ENCODE measurements at regions not wholly inside any gene's neighbourhood (a gene's known extent, or its start where the extent isn't known, plus 50 kb on each side); places are given as distances from the start of the nearest gene placed in this dataset.

DNA sequence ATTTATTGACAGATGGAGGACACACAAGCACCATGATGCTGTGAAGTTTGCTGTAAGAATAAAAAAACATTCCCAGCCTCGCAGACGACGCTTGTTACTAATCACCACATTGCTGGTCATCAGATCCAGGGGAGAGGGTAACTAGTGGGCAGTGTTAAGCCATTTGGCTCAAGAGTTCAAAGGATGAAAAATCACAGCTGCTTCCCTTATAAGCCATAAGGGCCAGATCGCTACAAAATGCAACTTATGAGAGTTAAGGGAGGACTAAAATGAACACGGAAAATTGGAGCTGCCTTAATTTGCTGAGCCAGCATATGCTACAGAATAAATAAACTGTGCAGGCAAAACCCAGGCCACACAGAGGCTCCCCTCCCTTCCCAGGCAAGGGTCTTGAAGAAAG, 522.6 kb downstream of the TDRD15 start:
- no peak for FAIRE-seq

DNA sequence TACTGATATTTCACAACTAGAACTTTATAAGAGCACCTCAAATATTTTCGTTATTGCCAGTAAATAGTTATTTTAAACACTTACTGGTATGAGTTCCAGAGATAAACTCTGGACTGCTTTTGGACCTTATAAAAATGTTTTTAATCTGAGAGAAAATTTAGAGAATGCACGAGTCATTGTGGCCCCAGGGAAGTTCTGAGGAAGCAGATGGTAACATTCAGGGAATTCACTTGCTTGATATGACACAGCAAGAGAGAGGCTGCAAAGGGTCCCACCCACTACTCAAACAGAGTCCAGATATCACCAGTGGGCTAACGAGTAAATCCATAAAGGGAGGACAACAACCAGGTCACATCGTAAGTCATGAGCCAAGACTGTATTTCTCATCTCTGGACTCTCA, 526.8 kb downstream of the TDRD15 start:
- no peak for FAIRE-seq

DNA sequence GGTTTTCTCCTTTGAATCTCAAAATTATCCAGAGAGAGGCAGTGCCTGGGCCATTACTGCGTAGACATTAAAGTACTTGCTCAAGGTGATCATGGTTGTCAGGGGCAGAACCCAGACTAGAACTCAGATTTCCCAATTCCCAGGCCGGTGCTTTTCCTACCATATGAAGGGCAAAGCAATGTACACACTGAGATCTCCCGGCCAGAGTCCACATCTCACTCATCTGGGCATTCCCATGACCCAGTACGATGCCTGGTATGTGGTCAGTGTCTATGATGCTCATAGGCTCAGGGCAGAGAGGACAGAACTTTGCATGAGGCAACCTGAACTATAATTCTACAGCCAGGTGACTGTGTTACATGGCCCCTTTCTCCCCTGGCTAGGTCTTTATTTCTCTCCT, 531.4 kb downstream of the TDRD15 start:
- FAIRE-seq: no peak

DNA sequence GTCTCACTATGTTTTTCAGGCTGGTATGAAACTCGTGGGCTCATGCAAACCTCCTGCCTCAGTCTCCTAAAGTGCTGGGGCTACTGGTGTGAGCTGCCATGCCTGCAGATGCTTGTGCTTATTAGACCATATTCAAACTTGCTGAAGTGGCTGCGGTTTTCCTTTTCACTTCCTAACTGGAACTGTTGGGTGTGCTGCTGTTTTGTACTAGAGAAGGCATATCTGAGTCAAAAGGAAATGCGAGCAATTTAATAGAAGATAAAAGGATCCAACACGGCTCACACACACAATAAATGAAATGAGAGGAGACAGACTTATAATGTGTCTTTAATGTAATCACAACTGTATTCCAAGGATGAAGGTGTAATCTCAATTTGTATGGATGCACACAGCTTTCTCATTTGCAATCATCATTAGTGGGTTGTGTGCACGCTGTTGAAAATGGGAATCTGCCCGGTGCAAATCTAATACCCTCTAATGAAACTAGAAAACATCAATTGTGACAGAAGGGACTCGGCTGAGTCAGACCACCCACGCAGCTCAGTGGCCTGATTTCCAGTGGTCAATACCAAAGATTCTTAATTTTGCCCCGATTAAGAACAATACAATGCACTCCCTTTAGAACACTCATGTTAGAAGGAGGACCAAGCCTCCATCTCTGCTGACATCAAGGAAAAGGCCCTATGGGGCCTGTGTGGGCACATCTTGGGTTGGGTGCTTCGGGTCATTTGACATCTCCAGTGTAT, 532.7 kb downstream of the TDRD15 start:
- FAIRE-seq: no peak

DNA sequence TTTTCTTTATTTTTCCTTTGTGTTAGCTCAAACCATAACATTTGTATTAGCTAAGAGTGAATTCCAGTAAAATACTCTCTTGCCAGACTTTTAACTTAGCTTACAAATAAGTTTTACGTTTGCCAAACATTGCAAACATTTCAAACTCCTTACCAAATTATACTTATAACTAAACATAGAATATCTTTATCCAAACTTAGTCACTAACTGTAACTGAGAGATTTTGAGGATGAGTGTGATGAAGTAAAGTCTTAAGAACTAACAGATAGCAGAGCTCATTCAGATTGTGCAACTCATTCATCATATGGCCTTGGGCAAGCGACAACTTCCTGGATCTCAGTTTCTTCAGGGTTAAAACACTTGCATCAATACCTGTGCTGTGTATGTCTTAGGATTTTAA, 533.7 kb downstream of the TDRD15 start:
- FAIRE-seq: no peak

DNA sequence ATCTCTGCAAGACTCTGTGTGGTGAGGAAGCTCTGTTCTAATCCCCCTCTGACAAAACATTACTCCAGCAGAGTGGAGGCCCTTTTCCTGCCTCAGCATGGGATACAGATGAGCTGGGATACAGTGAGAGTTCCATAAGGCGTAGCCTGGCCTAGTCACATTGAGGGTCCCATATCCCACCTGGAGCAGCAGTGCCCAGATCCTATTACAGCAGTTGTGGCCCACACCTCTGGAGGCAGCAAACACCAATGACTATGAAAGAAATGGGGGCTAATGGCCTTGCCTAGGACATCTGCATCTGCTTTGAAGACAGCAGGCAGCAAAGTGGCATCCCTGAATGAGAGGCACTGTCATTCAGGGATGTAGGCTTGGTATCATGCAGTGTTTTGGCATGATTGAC, 534.5 kb downstream of the TDRD15 start:
- no peak for FAIRE-seq

DNA sequence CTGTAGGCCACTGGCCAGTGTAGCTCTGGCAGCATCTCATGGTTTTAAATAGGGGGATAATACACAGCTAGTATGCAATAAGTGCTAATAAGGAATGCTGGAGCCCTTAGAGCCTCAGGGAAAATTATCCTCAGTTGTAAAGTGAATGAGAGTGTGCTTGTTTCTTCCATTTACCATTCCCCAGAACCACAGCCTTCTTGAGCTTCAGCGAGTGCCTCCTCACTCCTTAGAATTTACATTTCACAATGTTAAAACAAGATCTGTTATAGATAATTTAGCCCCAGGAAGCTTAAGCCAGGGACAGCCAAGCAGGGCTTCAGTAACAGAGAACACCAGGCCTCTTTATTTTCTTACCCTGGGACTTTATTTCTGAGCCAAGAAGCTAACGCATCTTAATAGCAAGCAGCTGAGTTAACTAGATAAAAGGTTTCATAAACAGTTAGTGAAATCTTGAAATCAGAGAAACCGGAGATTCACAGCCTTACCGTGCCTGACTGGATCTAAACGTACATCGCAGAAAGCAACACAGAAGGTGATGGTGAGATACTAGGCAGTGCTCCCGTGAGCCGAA, 535.2 kb downstream of the TDRD15 start:
- FAIRE-seq: no peak

DNA sequence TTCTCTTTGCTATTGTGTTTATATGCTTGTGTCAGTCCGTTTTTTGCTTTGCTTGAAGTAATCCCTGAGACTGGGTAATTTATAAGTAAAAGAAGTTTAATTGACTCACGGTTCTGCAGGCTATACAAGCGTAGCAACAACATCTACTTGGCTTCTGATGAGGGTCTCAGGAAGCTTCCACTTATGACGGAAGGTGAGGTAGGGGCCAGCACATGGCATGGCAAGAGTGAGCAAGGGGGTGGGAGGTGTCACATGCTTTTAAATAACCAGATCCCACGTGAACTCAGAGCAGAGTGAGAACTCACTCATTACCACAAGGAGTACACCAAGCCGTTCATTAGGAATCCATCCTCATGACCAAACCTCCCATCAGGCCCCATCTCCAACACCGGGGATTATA, 540.3 kb downstream of the TDRD15 start:
- no peak for FAIRE-seq

DNA sequence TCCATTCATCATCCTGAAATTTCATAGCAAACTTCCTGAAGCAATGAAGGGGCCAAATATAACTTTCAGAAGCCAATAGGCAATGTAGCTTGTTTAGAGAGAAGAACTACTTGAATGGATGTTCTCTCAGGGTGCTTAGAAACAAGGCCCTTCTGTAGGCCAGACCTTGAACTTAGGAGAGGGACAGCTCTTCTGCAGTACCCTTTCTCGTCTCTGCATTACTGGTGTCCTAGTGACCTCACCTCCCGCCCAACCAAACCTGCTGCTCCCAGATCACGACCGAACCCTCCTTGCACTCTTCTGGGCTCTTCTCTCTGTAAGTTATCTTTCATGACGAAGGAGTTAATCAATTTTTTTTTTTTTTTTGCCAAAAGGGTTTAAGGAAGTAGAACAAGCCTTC, 543.9 kb downstream of the TDRD15 start:
- no peak for FAIRE-seq

DNA sequence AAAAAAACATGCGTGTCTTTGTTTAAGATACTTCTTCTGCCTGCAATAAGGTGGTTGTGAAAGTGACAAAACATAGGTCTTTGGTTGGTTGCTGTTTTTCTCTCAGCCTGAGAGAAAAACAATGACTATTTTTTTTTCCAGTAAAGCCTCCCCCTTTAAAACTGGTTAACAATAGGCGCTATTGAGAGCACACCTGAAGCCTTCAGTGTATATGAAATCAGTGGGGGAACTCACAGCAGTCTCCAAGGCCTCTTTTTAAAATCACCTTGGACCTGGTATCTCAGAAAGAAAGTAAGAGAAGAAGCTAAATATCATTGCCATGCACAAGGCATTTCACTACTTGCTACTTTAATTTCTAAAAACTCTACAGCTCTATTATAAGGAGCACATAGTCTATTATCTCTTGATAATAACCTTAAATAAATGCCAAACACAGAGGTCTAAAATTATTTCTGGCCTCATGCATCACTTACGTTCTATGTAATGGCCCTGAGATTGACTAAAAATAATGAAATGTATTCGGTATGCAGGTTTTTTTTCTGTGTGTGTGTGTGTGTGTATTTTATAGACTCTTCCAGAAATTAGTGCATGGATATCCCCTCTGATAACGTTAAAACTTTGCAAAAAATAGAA, 544.4 kb downstream of the TDRD15 start:
- no peak for FAIRE-seq

DNA sequence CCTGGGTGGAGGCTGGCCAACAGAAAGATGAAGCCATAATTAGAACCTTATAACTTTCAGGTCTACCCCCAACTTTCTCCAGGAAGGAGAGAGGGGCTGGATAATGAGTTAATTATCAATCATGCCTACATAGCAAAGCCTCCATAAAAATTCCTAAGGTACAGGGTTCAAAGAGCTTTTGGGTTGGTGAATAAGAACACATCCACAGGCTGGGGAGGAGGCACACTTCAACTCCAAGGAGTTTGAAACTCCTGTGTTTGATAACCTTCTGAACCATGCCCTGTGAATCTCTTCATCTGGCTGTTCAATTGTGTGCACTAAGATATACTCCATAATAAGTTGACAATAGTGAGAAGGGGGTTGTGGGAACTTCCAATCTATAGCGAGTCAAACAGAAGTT, 552.3 kb downstream of the TDRD15 start:
- no peak for FAIRE-seq

DNA sequence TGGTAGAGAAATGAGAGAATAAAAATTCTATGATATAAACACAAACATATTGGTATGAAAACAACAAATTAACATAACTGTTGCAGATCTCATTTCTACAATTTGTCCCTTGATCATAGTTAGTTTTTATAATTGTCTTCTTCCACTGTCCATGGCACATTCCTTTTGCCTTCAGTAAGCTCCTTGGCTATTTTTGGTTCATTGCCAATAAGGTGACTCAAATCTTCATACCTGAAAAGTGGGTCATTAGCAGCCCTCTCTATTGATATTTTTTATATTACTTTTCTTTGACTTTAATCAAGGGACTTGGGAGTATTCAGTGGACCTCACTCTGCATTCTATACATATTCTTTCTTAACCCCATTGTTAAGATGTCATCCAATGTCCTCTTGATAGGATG, 552.9 kb downstream of the TDRD15 start:
- no peak for FAIRE-seq

DNA sequence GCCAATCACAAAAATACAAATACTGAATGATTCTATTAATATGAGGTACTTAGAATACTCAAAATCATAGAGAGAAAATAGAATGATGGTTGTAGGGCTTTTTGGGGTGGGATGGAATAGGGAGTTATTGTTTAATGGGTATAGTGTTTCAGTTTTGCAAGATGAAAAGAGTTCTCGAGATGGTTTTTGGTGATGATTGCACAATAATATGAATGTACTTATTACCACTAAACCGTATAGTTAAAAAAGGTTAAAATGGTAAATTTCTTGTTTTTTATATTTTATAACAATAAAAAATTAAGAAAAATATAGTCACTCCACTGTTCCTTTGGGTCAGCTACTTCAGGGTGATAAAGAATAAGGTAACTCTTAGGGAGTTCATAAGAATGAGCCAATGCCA, 560.1 kb downstream of the TDRD15 start:
- no peak for FAIRE-seq

DNA sequence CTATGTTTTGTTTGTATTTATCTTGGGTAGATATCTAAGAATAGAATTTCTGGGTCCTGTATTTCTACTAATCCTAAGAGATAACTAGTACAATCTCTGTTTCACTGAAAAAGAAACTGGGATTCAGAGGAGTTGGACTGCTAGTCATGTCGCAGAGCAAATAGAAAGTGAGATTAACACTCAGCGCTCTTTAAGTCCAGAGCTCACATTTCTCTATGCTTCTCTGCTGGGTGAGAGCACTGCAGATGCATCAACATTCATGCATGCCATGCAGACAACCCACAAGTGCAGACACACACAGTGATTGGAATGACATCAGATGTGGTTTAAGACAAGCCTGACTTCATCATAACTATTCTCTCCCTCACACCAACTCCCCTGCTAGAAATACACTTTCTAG, 563.8 kb downstream of the TDRD15 start:
- FAIRE-seq: no peak

DNA sequence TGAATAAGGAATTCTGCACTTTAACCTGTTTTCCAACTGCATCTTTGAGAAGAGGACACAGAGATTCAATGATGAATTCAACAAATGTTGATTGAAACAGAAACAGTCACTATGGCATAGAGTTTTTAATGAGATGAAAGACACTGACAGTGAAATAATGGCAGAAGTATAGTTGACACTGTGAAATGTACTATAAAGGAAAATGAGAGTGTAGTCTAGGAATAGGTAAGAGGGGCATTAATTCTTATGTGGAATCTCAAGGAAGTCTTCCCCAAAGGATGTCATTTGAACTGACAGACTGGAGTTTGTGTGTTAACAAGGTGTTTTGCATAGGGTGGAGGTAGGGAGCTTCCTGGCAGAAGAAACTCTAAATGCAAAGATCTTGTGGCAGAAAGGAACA, 566.2 kb downstream of the TDRD15 start:
- no peak for FAIRE-seq

DNA sequence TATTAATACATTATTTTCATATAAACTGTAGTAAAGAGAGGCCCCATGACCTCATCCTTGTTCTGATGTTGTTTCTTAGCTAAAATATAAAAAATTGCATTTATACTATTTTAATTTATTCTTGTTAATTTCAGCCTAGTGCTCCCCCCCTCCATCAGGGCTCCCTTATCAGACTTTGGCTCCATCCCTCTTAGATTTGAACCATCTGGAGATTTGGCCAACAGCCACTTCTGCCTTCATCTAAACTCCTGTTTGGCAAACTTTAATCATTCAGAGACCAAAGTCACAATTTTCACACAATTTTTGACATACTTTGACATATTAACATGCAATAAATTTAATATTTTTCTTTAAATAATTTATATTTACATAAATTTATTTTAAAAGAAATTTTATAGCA, 569.3 kb downstream of the TDRD15 start:
- FAIRE-seq: no peak

DNA sequence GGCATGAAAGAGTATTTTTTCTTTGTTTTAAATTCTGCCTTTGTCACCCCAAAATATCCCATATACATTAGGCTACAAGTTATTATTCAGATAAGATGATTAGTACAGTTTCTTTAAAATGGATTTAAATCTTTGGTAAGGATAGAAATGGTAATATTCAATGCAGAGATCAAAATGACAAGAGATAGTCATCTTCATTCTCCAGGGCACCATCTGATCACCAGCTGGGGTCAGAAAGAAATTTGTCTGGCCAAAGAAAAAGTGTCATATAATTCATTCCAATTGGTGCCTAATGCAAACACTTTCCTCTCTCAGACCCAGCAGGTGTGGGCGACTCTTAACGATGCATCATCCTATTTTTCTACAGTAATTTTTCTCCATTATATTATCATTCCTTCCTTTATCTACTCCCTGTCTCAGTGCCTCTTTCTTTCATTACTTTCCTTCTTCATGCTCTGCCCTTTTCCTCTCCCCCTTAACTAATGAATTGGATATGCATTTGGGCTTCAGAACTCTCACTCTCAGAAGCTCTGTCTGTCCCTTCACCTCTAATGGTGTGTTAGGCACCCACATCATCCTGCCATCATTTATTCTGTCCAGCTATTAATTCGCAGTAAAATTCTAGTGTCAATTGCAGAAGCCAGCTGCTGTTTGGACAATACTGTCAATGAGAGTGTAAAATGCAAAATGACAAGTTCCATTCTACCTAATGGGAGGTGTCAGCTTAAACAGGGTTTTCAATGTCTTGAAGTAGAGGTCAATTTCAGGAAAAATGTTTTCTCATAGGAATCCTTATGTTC, 570.5 kb downstream of the TDRD15 start:
- no peak for FAIRE-seq

DNA sequence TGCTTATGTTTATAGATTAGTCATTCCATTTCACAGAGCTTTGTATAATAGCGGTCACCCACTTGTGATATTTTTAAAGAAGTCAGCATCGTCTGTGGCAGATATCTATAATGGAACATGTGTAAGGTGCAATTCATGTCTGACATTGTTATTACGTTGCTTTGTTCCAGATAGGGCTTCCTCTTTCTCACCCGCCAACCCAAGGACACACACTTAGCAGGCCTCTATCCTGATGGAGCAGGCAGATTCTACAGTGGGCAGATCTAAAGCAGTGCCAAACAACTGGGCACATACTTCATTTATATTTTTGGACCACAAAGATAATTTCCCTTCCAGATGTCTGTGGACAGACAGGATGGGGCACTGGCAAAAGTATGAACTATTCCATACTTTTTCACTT, 573.1 kb downstream of the TDRD15 start:
- no peak for FAIRE-seq

DNA sequence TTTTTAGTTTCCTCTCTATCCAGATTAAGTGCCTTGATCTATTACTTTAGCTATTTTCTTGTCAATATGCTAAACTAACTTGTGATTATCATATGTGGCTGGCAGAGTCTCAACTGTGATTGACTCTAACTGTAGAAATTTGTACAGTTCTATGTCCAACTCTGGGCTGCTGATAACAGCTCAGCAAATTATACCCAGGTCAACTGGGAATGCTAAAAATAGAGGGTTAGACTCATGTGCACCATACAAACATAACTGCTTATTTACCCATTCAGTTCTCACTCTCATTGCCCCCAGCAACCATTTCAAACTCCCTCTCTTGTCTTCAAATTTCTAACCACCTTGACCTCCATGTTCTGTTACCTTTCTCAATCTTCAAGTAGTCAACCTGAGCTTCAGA, 576.9 kb downstream of the TDRD15 start:
- FAIRE-seq: no peak

DNA sequence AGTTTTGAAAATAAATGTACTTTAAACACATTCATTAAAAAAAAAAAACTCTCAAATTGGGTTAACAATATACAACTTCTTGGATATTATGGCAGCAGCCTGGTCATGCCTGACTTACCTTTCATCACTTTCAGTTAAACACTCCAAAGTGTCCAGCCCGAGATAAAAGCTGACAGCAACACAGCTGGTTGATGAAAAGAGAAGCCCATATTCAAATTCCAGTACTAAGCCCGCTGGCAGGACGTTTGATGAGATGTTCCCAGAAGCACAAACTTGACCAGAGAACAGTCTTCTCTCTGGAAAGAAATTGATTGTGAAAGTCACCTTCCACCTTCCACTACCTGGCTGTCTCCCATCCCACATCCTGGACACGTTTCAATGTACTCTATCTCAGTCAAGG, 586.3 kb downstream of the TDRD15 start:
- FAIRE-seq: no peak

DNA sequence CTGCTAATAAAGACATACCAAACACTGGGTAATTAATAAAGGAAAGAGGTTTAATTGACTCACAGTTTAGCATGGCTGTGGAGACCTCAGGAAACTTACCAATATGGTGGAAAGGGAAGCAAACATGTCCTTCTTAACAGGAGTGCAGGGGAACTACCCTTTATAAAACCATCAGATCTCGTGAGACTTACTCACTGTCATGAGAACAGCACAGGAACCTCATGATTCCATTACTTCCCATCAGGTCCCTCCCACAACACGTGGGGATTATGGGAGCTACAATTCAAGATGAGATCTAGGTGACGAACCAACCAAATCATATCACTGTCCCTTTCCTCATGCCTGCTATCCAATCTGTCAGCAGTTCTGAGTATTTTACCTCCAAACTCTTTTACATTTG, 586.7 kb downstream of the TDRD15 start:
- no peak for FAIRE-seq

DNA sequence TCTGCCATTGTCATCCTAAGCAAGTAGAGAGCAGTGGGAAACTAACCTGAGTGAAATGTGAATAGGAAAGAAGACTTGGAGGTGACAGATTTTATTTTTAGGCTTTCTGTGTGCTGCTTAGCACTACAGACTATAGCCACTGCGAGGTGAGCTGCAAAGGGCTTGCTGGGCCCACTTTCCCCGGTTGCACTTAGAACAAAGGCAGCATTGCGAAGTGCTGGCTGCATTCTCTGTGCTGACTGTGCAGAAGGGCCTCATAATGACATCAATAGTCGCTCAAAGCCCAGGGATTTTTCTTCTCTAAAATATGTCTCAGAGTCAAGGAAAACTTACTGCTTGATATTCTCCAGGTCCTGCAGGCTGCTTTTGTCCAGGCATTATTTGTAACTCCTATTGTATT, 592.1 kb downstream of the TDRD15 start:
- FAIRE-seq: no peak

DNA sequence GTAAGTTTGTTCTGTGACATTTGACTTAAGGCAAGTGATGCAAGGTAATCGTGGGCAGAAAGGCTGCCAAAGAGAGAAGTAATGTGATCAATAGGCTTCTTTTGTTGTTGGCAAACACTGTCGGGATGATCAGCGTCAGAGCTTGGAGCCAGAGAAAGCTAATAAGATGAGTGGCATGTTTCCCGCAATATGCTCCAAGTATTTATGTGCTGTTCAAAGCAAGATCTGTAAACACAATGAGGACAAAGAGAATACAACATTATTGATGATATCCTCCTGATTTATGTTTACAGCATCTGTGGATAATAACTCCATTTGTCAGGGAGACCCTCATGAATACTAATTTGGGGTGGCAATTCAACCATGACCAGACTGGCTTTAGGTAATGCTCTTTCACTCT, 603.3 kb downstream of the TDRD15 start:
- no peak for FAIRE-seq

DNA sequence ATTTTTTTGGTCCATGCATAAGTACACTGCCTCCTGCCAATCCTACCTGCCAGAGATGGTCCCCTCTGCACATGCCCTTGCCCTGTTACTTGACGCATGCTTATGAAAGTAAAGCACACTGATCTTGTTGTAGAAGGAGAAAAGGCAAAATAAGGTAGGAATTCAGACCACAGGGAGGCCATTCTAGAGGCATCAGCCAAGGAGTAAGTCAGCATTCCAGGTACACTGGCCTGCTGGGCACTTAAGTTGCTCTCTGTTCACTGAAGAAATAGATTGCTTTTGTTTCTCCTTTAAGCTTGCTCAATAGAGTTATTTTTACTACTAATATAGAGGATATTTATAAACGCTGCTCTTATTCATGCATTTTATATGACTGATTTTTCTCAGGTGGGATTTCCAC, 604.4 kb downstream of the TDRD15 start:
- FAIRE-seq: no peak

All from A204.1 (cell line).